ENCODE measurements at regions not wholly inside any gene's neighbourhood (a gene's known extent, or its start where the extent isn't known, plus 50 kb on each side); places are given as distances from the start of the nearest gene placed in this dataset.

DNA sequence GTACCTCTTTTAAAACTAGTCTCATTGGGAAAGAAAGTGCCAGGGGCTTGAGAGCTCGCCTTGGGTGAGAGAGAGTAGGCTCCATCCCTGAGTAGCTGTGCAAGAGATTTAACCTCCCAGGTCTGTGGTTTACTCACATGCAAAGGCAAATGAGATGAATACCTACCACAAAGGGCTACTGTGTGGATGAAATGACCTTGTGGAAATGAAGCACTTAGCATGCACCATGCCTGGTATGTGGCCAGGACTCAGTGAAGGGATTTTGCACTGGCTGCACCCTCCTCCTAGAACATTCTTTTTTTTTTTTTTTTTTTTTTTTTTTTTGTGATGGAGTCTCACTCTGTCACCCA lies 120.3 kb downstream of the PROX1 start:
- DNase-seq: no peak
- intact Hi-C loops (cut with DNase I, micrococcal nuclease): no loop called here
- no peak overlapping the region for H3K27ac Mint-ChIP-seq
- ChIA-PET CTCF (interaction anchor here (0.6 kb wide), 1 partner anchor 439 kb away, joined by 4 read pairs; no protein-coding TSS in a partner anchor), POLR2A (no interaction called here)
- peaks cover 9% of the 10 kb centered on the region for H3K27me3 Mint-ChIP-seq
- Histone ChIP-seq H3K27ac (ENCODE audit: low read depth in 1 of 2, low read length in 2 of 2) (no peak overlapping the region), H3K36me3 (ENCODE audit: insufficient read depth, low read length) (no peaks in the 10 kb centered on the region), H3K9me3 (ENCODE audit: control insufficient read depth in 1 of 2, insufficient read depth in 1 of 2, low read length in 2 of 2) (peaks cover 0 to 3% of the 10 kb centered on the region in 2 experiments), H3K4me3 (ENCODE audit: low read length) (no peak overlapping the region), H3K4me1 (ENCODE audit: insufficient read depth, low read length) (no peaks in the 10 kb centered on the region), H3K27me3 (ENCODE audit: control insufficient read depth in 1 of 2, insufficient read depth in 2 of 2, low read length in 2 of 2) (peaks cover 0 to 9% of the 10 kb centered on the region in 2 experiments)
- ATAC-seq (ENCODE audit: poor library complexity): no peak
- no peak overlapping the region for H3K4me3 Mint-ChIP-seq
- no peaks in the 10 kb centered on the region for H3K36me3 Mint-ChIP-seq (ENCODE audit: low read depth)
- H3K9me3 Mint-ChIP-seq: no peaks in the 10 kb centered on the region
- H3K4me1 Mint-ChIP-seq (ENCODE audit: low read depth): no peaks in the 10 kb centered on the region
- no peak for TF ChIP-seq CTCF (IDR thresholded peaks at IDR 0.05)

DNA sequence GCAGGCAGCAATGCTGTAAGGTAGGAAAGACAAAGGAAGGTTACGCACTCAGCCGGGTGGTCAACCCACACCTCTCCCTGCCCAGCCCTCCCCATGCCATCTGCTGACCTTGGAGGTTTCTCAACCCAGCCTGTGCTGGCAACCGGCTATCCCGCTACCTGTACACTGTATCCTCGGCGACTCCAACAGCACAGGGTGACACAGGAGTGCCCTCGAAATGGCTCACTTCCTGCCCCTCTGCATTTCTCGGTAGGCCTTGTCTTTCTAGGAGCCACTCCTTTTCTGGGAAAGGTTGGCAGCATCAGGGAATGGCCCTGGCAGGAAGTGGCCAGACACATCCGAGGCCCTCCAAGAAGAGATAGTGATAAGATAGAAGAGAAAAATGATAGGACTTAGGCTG lies 124.0 kb downstream of the PROX1 start:
- ChIA-PET CTCF (no interaction called here), POLR2A (no interaction called here)
- DNase-seq: no peak
- no peak overlapping the region for H3K4me3 ChIP-seq (ENCODE audit: low read length)
- no peaks in the 10 kb centered on the region for H3K9me3 ChIP-seq (ENCODE audit: control insufficient read depth in 1 of 2, insufficient read depth in 1 of 2, low read length in 2 of 2)
- H3K27me3 Mint-ChIP-seq: peaks cover 8% of the 10 kb centered on the region
- H3K9me3 Mint-ChIP-seq: peaks cover 7% of the 10 kb centered on the region
- no peak for ATAC-seq (ENCODE audit: poor library complexity)
- no peak overlapping the region for H3K27ac Mint-ChIP-seq
- no peaks in the 10 kb centered on the region for H3K4me1 ChIP-seq (ENCODE audit: insufficient read depth, low read length)
- no peaks in the 10 kb centered on the region for H3K27me3 ChIP-seq (ENCODE audit: control insufficient read depth in 1 of 2, insufficient read depth in 2 of 2, low read length in 2 of 2)
- H3K36me3 Mint-ChIP-seq (ENCODE audit: low read depth): peaks cover 4% of the 10 kb centered on the region
- no peak overlapping the region for H3K27ac ChIP-seq (ENCODE audit: low read depth in 1 of 2, low read length in 2 of 2)
- no peaks in the 10 kb centered on the region for H3K36me3 ChIP-seq (ENCODE audit: insufficient read depth, low read length)
- intact Hi-C loops (cut with DNase I, micrococcal nuclease): no loop called here
- TF ChIP-seq CTCF (IDR thresholded peaks at IDR 0.05): no peak
- H3K4me1 Mint-ChIP-seq (ENCODE audit: low read depth): no peaks in the 10 kb centered on the region
- no peak overlapping the region for H3K4me3 Mint-ChIP-seq

DNA sequence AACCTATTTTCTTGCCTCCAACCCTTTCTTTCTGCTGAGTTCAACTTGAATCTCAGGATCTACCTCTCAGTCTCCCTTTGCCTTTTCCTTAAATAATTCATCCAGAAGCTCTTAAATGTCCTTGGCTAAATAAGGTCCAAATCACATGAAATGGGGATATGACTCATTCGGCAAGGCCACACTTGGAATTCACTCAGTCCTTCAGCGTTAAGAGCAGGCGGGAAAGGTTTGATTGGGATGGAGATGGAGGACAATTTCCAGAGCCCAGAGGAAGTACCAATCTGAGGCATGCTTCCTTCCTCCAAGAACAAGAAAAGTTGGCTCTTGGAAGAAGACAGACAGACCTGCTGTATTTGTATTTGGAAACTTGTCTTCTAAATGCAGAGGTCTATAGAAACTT lies 128.5 kb downstream of the PROX1 start:
- peaks cover 7% of the 10 kb centered on the region for H3K4me1 Mint-ChIP-seq (ENCODE audit: low read depth)
- DNase-seq (no peak), ATAC-seq (ENCODE audit: poor library complexity) (no peak)
- no peaks in the 10 kb centered on the region for H3K27me3 ChIP-seq (ENCODE audit: control insufficient read depth in 1 of 2, insufficient read depth in 2 of 2, low read length in 2 of 2)
- H3K4me1 ChIP-seq (ENCODE audit: insufficient read depth, low read length): no peaks in the 10 kb centered on the region
- ChIA-PET CTCF (no interaction called here), POLR2A (no interaction called here)
- peaks cover 6 to 18% of the 10 kb centered on the region in 2 experiments for H3K9me3 ChIP-seq (ENCODE audit: control insufficient read depth in 1 of 2, insufficient read depth in 1 of 2, low read length in 2 of 2)
- no peaks in the 10 kb centered on the region for H3K36me3 ChIP-seq (ENCODE audit: insufficient read depth, low read length)
- H3K27me3 Mint-ChIP-seq: no peaks in the 10 kb centered on the region
- no peak overlapping the region for H3K4me3 Mint-ChIP-seq
- no peak for TF ChIP-seq CTCF (IDR thresholded peaks at IDR 0.05)
- H3K27ac ChIP-seq (ENCODE audit: low read depth in 1 of 2, low read length in 2 of 2): no peak overlapping the region
- intact Hi-C loops (cut with DNase I, micrococcal nuclease): no loop called here
- no peak overlapping the region for H3K4me3 ChIP-seq (ENCODE audit: low read length)
- peaks cover 21% of the 10 kb centered on the region for H3K36me3 Mint-ChIP-seq (ENCODE audit: low read depth)
- no peak overlapping the region for H3K27ac Mint-ChIP-seq
- H3K9me3 Mint-ChIP-seq: peaks cover 17% of the 10 kb centered on the region

All from CD4-positive, alpha-beta T cell (primary cell).